ENCODE measurements at regions not wholly inside any gene's neighbourhood (a gene's known extent, or its start where the extent isn't known, plus 50 kb on each side); places are given as distances from the start of the nearest gene placed in this dataset.

DNA sequence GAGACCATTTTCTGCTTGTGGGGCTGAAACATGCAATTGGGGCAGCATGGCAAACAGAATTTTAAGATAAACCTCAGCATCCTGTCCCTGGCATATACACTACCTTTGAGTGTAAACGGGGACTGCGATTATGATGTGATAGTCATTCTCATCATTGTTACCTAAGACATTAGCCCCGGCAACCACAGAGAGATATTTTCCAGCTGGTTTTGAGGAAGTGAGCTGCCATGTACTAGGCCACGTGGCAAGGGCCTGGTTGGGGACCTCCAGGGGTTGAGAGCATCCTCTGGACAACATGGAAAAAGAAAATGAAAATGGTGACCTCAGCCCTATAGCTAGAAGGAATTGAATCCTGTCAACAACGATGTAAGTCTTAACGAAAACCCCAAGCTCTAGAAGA, 623.6 kb upstream of the CDH18 start:
- TF ChIP-seq POLR2A (IDR thresholded peaks at IDR 0.05; ENCODE audit: low read length) (no peak), GATA1 (IDR thresholded peaks at IDR 0.05; ENCODE audit: low read depth, low read length) (no peak)
